HS-5 (cell line): ENCODE measurements at regions not wholly inside any gene's neighbourhood (a gene's known extent, or its start where the extent isn't known, plus 50 kb on each side); places are given as distances from the start of the nearest gene placed in this dataset.

Experiments
- DNase-seq: peaks from one replicate; pipeline ENCODE4 v3.0.0-alpha.2; 2012; ENCODE audit warnings: low read depth

DNA sequence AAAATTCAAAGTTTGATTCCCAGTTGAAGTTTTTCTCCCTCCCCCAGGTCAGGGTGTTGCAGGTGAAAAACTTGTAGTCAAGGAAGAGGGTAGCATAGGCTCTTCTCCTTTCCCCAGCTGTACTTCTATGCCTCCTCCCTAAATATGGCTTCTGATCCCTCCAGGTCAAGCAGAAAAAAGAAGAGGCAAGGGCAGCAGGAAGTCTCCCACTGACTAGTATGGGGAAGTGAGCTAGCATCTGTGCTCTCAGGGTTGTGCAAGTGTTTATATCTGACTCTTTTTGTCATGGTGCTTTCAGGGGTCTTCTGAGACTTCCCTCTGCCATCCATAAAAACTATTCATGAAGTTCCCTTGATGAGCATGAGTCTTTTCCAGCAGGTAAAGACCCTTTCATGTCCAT, 76.0 kb downstream of the ATPSCKMT start:
- DNase-seq, result no peak

DNA sequence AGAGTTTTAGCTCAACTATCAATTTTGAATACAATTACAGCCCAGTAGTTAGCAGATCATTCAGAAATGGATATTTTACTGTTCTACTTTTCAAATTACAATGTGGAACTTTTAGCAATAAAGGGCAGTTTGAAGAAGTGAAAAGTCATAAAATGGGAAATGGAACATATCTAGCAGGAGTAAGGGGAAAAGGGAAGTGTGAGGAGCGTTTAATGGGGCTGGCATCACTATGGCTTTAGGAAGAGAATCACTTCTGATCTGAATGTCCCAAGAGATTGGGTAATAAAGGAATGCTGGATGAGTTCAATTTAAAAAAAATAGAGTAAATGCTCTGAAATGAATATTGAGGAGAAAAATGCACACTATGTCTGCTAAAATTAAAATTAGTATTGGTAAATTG, 77.4 kb downstream of the ATPSCKMT start:
- DNase-seq, result no peak

DNA sequence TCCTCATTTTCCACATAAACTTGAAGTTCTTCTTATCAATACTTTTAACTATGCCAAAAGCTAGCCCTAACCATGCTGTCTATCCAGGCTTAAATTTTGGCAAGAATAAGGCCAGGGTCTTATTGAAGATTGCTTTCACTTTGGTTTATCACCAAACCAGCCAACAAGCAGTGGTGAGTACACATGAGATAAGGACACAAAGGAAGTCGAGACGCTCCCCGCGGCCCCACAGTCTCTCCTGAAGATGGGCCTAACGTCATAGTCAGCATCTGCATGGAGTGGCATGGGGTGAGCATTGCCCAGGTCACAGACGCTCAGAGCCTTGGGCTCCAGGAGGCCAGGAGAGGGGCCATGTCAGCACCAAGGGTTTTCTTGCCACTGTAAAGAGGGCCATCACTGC, 80.3 kb downstream of the ATPSCKMT start:
- DNase-seq, result no peak

DNA sequence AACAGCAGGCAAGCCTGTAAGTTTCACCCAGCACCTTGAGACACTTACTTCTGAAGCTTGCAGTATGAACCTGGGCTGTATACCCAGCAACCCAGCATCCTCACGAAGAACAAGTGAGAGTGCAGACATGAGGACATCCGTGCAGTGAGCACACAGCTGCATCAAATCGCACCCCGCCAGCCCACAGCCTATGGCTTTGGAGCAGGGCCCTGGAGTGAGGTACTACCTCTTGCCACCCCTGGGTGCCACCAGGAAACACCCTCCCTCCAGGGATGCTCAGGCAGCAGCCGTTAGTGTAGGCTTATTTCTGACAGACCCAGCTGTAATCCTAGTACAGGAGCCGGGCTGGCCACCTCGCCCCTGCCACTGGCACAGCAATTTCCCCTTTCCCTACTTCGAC, 81.4 kb downstream of the ATPSCKMT start:
- DNase-seq, result no peak

DNA sequence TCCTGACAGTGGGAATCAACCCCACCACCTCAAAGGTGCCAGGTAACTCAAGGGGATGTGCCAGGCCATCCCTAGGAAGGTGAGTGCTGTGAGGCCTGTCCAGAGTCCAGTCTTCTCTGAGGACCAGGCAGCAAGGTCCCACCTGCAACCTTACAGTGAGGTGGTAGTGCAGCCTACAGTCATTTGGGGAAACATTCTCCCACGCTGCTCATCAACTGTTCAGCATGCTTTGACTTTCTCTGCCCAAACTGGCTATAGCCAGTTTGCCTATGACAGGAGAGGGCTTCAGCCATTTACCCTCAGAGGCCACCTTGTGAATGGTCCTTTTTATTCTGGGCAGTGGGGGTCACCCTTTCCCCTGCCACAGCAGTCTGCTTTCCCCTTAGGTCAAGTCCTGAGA, 81.9 kb downstream of the ATPSCKMT start:
- no peak for DNase-seq

DNA sequence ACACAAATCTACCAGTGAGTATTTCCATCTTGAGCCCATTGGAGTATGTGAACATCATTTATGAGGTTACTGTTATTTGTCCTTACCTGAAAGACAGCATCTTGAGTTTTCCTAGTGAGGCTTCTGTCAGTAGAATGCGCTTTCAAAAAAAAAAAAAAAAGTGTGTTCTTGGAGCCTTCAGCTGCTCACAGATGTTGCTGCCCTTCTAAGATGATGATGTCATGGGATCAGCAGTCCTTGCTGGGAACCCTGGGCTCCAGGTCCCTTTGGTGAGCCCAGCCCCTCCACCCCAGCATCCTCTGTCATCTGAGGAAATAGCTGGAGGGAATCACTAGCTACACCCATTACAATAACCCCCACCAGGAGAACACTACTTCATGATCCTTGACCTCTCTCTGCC, 83.3 kb downstream of the ATPSCKMT start:
- no peak for DNase-seq

DNA sequence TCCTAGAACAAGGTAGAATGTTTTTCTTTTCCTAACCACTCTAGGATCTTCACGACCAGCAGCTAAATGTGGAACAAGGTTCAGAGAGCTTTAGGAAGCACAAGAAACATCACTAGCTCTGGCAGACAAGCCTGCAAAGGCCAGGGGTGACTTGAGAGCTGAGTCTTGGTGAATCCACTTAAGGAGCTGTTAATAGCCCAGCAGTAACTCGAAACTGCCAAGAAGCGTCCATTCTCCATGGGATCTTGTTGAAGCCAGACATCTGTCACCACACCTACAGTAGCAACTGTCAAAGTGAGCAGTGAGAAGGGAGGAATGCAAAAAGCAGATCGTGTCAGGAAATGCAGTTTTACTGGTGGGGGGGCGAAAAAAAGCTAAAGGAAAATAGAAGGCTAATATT, 87.2 kb downstream of the ATPSCKMT start:
- no peak for DNase-seq

DNA sequence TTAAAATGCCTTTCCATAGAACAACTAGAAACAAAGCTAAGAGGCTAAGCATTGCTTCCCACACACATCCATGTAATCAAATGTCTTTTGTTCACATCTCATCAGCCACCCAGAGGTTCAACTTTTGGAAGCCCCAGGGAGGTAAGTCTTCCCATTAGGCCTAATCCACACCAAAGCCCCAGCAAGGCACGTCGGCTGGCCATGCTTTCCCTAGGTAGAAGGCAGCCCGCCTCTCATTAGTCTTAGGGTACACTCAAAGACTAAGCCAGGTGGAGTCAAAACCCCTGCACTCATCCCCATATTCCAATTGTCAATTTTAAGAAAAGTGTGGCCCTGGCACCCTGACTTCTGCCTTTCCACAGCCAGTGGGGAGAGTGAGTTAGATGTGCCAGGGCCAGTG, 87.9 kb downstream of the ATPSCKMT start:
- no peak for DNase-seq

DNA sequence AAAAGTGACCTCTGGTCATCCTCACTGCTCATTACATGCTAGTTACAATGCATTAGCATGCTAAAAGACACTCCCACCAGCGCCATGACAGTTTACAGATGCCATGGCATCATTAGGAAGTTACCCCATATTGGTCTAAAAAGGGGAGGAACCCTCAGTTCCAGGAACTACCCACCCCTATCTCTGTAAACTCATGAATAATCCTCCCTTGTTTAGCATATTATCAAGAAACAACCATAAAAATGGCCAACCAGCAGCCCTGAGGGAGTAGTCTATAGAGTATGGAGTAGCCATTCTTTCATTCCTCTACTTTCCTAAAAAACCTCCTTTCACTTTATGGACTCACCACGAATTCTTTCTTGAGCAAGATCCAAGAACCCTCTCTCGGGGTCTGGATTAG, 89.4 kb downstream of the ATPSCKMT start:
- no peak for DNase-seq

DNA sequence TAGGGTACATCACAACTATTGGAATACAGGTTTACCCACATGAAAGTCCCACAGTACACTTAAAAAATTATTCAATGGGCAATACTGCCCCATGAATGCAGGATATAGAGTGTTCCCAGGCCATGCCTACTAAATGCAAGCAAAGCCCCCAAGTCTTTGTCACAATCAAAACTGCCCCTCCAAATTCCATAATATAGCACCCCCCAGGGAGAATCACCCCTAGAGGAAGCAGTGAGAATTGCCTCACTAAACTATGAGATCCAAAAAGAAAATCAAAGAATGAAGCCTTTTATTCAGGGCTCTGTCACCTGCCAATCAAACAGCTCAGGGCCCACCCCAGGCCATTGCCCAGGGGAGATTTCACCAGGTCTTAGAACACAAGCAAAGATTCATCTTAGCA, 90.8 kb downstream of the ATPSCKMT start:
- DNase-seq, result no peak

DNA sequence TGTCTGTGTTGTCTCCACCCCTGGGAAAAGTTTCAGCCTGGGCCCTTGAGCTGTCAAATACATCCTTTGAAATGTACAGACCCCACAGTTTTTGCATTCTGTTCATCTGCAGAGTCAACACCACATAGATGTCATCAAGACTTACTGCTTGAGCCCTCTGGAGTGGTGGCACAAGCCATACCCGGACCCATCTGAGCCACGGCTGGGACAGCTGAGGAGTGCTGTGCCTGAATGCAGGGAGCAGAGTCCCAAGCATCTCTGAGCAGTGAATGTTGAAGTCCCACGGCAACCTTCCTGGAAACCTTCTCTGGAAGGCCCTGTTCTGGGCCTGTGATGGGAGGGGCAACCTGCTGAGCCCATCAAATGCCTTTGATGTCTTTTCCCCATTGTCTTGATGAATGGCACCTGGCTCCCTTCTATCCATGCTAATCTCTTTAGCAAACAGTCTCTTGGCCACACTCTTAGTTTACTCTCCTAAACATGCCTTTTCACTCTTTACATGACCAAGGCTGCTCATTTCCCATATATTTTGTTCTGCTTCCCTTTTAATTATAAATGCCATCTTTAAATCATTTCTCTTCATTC, 92.5 kb downstream of the ATPSCKMT start:
- no peak for DNase-seq

DNA sequence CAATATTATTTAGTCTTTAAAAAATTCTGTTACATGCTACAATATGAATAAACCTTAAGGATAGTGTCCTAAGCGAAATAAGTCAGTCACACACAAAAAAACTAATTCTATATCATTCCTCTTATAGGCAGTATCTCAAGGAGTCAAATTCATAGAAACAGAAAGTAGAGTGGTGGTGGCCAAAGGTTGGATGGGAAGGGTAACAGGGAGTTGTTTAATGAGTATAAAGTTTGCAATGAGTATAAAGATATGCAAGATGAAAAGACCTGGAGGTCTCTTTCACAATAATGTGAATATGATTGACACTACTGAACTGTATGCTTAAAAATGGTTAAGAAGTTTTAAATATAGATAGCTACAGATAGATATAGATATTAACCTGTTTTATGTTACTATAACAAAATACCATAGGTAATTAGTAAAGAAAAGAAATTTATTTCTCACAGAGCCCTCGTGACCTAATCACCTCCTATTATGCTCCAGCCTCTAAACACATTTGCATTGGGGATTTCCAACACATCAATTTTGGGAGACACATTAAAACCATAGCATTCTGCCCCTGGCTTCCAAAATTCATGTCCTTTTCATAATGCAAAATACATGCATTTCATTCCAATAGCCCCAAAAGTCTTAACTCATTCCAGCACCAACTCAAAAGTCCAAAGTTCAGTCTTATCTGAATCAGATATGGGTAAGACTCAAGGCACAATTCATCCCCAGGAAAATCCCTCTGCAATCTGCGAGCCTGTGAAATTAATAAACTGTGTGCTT, 93.6 kb downstream of the ATPSCKMT start:
- DNase-seq, result no peak

DNA sequence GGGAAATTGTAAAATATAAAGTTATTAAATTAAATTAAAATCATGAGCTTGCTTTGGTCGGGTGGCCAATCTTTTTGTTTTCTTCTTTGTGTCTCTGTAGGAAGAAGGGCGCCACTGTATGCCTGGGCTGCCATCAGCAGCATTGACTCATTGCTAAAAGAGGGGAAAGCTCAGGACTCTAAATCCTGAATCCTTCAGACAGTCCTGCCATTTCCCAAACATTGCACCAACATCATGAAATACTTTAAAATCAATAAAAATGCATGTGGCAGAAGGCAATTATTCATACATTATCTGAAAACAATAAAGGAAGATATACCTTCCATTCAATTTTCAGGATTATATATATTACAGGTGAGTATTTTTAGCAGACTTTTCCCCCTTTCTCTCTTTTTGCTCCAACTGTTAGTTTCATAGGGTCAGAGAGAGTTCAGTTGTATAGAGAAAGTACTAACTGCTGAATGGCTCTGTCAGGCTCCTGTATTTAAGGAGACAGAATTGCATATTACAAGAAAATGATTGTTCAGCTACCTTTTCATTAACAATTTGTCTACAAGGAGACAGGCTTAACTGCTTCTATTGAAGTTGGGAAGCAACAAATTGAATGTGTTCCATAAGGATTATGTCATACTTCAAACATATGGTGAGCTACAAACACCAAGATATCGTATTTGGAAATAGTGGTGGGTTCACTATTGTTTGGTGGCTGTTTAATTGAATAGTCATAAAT, 95.7 kb downstream of the ATPSCKMT start:
- DNase-seq, result no peak

DNA sequence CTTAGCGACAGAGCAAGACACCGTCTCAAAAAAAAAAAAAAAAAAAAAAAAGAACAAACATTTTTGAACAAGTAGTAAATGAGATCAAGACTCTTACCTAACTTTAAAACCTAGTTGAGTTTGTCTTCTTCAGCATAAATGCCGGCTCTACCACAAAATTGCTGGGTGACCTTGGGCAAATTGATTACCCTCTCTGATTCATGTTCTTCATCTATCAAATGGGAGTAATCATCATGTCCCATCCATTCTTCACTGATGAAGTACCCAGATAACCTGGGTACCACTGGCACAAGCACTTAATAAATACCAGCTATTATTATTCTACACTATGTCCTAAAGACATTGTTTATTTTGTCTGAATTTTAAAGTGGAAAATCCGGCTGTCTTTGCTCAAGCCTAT, 96.3 kb downstream of the ATPSCKMT start:
- no peak for DNase-seq

DNA sequence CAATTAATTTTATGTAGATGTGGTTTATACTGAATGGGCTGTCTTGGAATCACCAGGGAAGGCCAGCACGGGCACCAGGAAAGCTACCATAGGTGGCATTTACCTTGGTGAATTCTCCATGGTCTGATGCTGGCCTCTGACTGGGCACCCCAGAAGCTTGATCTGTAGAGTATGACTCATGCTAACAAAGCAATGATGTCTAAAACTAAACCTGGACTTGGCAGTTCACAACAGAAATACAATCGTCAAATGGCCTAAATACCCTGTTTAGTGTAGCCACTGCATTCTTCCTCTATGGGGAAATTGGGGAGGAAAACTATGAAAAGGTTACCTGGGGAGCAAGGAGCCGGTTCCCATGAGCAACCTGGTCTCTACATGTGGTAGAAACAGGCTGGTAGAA, 98.0 kb downstream of the ATPSCKMT start:
- no peak for DNase-seq

DNA sequence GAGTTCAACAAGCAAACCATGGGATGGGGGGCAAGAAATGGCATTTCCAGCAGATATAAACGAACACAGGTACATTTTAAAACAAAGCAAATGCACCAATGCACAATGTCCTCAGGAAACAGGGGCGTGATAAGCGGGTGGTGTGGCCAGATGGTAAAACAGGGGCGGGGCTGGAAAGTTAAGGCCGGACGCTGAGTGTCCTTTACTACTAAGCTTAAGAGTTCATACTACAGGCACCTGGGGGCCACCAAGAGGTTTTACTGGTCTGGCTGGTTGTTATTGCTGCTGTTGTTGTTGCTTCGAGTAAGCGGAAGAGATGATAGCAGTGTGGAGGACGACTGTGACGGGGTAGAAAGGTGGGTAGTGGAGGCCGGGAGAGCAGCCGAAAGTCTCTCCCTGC, 99.8 kb downstream of the ATPSCKMT start:
- no peak for DNase-seq

DNA sequence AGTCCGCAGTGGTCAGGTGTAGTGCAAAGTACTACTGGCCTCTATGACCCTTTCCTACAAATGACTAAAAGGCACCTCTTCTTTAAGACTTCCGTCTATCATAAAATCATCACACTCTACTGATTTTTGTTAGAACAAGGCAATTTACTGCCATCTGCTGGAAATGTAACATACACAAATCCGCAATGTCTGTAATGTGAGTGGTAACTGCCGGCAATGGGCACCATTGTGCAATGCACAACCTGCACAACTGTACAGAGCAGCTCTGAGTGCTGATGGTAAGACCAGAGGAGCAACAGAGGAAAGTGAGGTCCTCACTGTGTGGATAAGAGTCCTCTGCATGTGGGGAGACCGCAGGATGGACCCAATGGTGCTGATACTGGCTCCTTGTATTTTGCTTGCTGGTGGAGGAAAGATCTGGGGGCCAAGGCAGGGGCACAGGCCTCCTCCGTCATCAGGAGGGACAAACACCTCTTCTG, 103.7 kb downstream of the ATPSCKMT start:
- peak; percentile 32 for DNase-seq

DNA sequence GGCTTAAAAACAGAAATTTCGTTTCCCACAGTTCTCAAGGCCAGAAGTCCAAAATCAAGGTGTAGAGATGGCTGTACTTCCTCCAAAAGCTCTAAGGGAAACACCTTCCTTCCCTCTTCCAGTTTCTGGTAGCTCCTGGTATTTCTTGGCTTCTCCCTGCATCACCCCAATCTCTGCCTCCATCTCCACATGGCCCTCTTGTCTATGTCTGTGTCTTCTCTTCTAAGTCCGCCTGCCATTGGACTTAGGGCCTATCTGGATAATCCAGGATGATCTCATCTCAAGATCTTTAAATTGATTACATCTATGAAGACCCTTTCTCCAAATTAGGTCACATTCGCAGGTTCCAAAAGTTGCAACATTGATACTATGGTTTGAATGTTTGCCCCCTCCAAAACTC, 105.6 kb downstream of the ATPSCKMT start:
- no peak for DNase-seq

DNA sequence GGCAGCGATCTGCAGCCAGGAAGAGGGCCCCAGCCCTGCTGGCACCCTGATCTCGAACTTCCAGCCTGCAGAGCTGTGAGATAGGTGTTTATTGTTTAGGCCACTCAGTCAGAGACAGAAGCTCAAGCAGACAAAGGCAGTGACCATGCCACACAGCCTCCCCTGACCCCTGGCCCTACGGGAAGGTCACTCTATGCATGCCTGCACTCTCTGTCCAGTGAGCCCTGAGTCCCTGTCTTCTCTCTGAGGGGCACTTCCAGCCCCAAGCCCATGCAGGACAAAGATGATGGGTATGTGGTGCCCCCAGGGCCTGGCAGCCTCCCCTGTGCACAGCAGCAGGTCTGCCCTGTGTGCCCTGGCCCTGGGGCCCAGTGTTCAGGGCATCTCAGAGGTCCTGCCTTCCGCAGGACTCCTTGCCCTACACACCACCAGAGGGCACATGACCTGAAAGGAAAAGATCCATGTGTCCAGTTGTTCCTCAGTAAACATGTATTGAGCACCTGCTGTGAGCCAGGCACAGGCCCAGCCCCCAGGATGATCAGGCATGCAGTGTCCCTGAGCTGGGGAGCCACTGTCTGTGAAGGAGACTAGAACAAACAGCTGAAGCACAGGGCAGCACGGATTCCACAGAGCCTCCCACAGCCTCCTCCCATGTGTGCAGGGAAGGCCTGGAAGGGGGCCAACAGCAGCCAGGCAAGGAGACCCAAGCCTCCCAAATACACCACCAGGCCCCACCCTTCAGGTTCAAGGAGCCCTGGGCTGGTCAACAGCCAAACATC, 109.3 kb downstream of the ATPSCKMT start:
- DNase-seq, result peak; percentile 5

DNA sequence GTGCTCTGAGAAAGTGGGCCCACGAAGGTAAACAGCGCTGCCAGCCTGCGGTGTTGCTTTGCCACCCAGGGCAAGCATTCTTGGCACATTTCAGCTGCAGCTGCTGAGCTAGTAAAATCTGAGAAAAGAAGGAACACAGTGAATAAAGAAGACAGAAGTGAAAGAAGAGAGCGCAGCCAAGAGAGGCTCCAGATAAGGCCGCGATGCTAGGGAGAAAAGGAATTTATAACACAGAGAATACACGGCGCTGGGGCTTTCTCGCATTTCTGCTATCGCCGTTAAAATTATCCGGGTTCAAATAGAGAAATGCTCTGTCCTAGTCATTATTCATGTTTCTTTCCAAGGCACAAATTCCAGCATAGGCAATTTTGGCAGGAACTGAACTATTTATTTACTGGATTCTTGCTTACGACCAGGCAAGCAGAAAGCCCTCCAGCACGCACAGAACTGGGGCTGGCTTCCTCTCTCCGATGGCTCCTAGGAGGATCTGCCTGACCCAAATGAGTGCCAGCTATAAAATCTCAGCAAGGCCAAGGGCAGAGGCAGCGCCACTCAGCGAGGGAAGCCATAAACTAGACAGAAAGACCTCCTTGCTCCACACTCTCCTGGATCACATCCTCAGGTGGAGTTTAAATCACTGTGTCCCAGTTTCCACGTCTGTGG, 111.2 kb downstream of the ATPSCKMT start:
- DNase-seq, result no peak

DNA sequence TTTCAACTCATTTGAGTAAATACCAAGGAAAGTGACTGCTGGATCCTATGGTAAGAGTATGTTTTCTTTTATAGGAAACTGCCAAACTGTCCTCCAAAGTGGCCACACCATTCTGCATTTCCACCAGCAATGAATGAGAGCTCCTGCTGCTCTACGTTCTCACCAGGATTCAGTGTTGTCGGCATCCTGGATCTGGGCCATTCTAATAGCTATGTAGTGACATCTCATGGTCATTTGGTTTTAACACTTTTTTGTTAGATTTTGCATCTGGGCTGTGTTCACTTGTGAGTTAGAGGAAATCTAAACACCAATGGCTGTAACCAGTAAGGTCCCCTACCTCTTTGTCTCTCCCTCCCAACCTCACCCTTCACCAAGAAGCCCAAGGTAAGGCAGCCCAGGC, 115.9 kb downstream of the ATPSCKMT start:
- DNase-seq, result no peak

DNA sequence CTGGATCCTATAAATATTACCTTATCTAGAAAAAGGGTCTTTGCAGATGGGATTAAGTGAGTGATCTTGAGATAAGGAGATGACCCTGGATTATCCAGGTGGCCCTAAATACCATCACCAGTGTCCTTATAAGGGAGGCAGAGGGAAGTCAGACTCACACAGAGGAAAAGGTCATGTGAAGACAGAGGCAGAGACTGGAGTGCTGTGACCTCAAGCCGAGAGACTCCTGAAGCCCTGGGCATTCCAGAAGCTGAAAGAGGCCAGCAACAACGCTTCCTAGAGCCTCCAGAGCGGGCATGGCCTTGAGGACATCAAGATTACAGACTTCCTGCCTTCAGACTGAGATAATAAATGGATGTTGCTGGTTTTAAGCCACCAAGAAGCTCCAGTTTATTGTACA, 118.8 kb downstream of the ATPSCKMT start:
- DNase-seq, result no peak
